ENCODE measurements at regions not wholly inside any gene's neighbourhood (a gene's known extent, or its start where the extent isn't known, plus 50 kb on each side); places are given as distances from the start of the nearest gene placed in this dataset.
A peak's percentile ranks its signal among the peaks of the same experiment; 100 is the strongest.

DNA sequence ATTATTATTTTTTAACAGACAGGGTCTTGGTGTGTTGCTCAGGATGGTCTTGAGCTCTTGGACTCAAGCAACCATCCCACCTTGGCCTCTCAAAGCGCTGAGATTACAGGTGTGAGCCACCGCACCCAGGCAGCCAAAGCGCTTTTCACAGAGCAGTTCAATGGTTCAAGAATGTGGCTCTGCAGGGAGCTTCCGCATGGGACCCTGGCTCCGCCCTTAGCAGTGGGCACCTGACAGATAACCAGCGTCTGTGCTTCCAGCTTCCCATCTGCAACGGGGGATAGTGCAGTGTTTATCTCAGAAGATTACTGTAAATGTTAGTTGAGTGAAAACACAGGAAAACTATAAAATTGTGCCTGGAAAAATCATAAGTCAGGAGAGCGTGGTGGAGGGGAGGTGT lies 99.4 kb downstream of the KCNJ12 start:
- H3K18ac ChIP-seq (ENCODE audit: extremely low read depth, low read length), result no peak overlapping the region
- H4K5ac ChIP-seq (ENCODE audit: insufficient read length, low read depth, low read length), result no peak overlapping the region
- H3K4me1 ChIP-seq (replicated peaks in 1 of 4; ENCODE audit: control insufficient read depth in 3 of 4, insufficient read depth in 4 of 4, low read length in 3 of 4), result peaks cover 0 to 3% (median 0%) of the 10 kb centered on the region in 4 experiments; a peak in 1 of 7 replicates
- H2BK15ac ChIP-seq (ENCODE audit: low read length), result no peak overlapping the region
- no peak overlapping the region for H3K23ac ChIP-seq (ENCODE audit: insufficient read length)
- no peaks in the 10 kb centered on the region for H3K36me3 ChIP-seq (ENCODE audit: control insufficient read depth in 2 of 4, insufficient read depth in 4 of 4, low read length in 3 of 4)
- H3K4me2 ChIP-seq (ENCODE audit: insufficient read depth in 1 of 2, low read depth in 2 of 2, low read length in 2 of 2), result no peak overlapping the region
- no peaks in the 10 kb centered on the region for H3K79me1 ChIP-seq (ENCODE audit: low read depth, low read length)
- no peak overlapping the region for H2BK12ac ChIP-seq (ENCODE audit: low read depth, low read length)
- H2BK5ac ChIP-seq (ENCODE audit: low read depth, low read length), result no peak overlapping the region
- H3K27ac ChIP-seq (ENCODE audit: low read depth, low read length), result no peak overlapping the region
- H4K8ac ChIP-seq (ENCODE audit: extremely low read depth, insufficient read depth, low read length), result no peak overlapping the region; the same call in 1 of the 2 replicates
- no peak overlapping the region for H3K14ac ChIP-seq (ENCODE audit: insufficient read length)
- H3K23me2 ChIP-seq (ENCODE audit: low read depth, low read length), result no peaks in the 10 kb centered on the region
- H2BK20ac ChIP-seq (ENCODE audit: low read length), result no peak overlapping the region
- TF ChIP-seq BCL11A (IDR thresholded peaks at IDR 0.05; ENCODE audit: low read depth in 2 of 2, low read length in 2 of 2) (no peak), JUN (IDR thresholded peaks at IDR 0.05; ENCODE audit: low read depth, low read length) (no peak), SP4 (IDR thresholded peaks at IDR 0.05; ENCODE audit: low read length) (no peak), POLR2AphosphoS5 (IDR thresholded peaks at IDR 0.05; ENCODE audit: low read depth, low read length) (no peak), MAFK (IDR thresholded peaks at IDR 0.05; ENCODE audit: low read depth, low read length) (no peak), SP1 (IDR thresholded peaks at IDR 0.05; ENCODE audit: low read depth, low read length) (no peak), POU5F1 (IDR thresholded peaks at IDR 0.05; ENCODE audit: low read depth, low read length) (no peak), SIN3A (conservative IDR thresholded peaks at IDR 0.05 in 1 of 2, IDR thresholded peaks at IDR 0.05 in 1 of 2; ENCODE audit: low read depth in 1 of 2, low read length in 2 of 2) (no peak), SIX5 (IDR thresholded peaks at IDR 0.05; ENCODE audit: low read depth, low read length) (no peak), GTF2F1 (IDR thresholded peaks at IDR 0.05; ENCODE audit: borderline replicate concordance, low read depth, low read length) (no peak), KDM1A (IDR thresholded peaks at IDR 0.05; ENCODE audit: borderline replicate concordance, low read length) (no peak), CREB1 (IDR thresholded peaks at IDR 0.05) (no peak), CHD2 (IDR thresholded peaks at IDR 0.05; ENCODE audit: low read length) (no peak), RXRA (IDR thresholded peaks at IDR 0.05; ENCODE audit: insufficient read depth, low read depth, low read length) (no peak)
- H3K79me2 ChIP-seq (ENCODE audit: control insufficient read depth in 1 of 2, insufficient read depth in 2 of 2, low read length in 2 of 2), result no peaks in the 10 kb centered on the region
- no peaks in the 10 kb centered on the region for H4K20me1 ChIP-seq (replicated peaks in 1 of 2; ENCODE audit: control insufficient read depth in 1 of 2, insufficient read depth in 2 of 2, low read length in 2 of 2)
- no peak overlapping the region for H3K9ac ChIP-seq (replicated peaks in 1 of 4; ENCODE audit: extremely low read depth in 1 of 4, low read depth in 3 of 4, low read length in 3 of 4)
- no peak overlapping the region for H3K4me3 ChIP-seq (ENCODE audit: extremely low read depth in 1 of 4, insufficient read depth in 2 of 4, low read depth in 3 of 4, low read length in 4 of 4)
- peaks cover 3 to 4% of the 10 kb centered on the region in 2 experiments; a peak in 1 of 4 replicates for H3K9me3 ChIP-seq (ENCODE audit: insufficient read depth in 2 of 2, low read depth in 1 of 2, low read length in 1 of 2)
- no peak overlapping the region for H4K91ac ChIP-seq (replicated peaks; ENCODE audit: insufficient read length, low read length)
- no peak overlapping the region for H2AK5ac ChIP-seq (ENCODE audit: low read depth, low read length)
- no peak overlapping the region for H3K56ac ChIP-seq (replicated peaks; ENCODE audit: insufficient read length, low read depth, low read length)
- peak in 1 of 2 experiments; percentile 42 for DNase-seq (ENCODE audit: low read depth in 1 of 2, low spot score in 2 of 2)
- H2BK120ac ChIP-seq (replicated peaks; ENCODE audit: low read depth, low read length), result no peak overlapping the region
- H2AFZ ChIP-seq (ENCODE audit: low read length), result no peak overlapping the region
- no peak for FAIRE-seq
- H3K27me3 ChIP-seq (replicated peaks in 1 of 4; ENCODE audit: control insufficient read depth in 3 of 4, extremely low read depth in 1 of 4, insufficient read depth in 3 of 4, low read length in 3 of 4), result no peaks in the 10 kb centered on the region
- ChIA-PET CTCF (ENCODE audit: partially characterized antibody) (interaction anchor here (1.1 to 2.0 kb wide), 5 partner anchors 15 to 36 kb away, joined by 3 to 5 read pairs (median 3); no protein-coding TSS in a partner anchor), POLR2A (ENCODE audit: partially characterized antibody) (interaction anchor here (1.0 kb wide), 1 partner anchor 261 kb away, joined by 3 read pairs; the partner anchor contains the start of gene TMEM11)
- no peak overlapping the region for H3K4ac ChIP-seq (replicated peaks; ENCODE audit: insufficient read length, low read depth, low read length)
- 73% methylated on average over 8 of the region's 8 CpGs; no CpG with 5 or more reads in 1 of the 2 experiments for WGBS, 2 experiments (ENCODE audit: extremely low coverage in 1 of 2, insufficient coverage in 1 of 2, insufficient read length in 1 of 2, insufficient replicate concordance in 2 of 2, low coverage in 1 of 2, low lambda C conversion rate in 2 of 2, missing lambda C conversion rate in 1 of 2)
